ENCODE measurements at regions not wholly inside any gene's neighbourhood (a gene's known extent, or its start where the extent isn't known, plus 50 kb on each side); places are given as distances from the start of the nearest gene placed in this dataset.

DNA sequence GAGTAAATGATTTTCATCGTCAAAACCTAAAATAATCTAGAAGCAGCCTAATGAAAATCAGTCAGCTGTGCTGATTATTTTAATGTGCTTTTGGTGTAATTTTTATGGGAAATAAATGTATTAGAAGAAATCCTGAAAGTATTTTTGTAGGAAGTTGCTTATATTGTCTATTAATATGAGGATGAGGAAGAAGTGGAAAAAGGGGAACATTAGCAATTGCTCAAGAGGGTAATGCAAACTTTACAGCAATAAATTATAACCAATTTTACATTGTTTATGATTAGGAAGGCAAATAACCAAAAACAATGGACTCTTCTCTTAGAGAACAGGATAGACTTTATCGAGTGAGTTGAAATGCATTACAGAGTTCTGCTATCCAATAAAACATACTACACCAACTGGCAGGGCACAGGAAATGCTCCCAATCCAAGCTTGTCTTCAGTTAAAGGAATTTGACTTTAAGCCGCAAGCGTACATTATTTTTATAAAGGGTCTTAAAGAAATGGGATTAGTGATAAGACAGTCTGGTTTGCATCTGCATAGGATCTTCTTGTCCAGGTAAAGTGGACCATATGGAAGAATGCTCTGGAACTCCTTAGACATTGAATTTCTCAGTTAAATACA lies 374.8 kb downstream of the PDGFC start:
- DNase-seq (ENCODE audit: insufficient read length, low spot score), result no peak
- TF ChIP-seq, protein P1, sequence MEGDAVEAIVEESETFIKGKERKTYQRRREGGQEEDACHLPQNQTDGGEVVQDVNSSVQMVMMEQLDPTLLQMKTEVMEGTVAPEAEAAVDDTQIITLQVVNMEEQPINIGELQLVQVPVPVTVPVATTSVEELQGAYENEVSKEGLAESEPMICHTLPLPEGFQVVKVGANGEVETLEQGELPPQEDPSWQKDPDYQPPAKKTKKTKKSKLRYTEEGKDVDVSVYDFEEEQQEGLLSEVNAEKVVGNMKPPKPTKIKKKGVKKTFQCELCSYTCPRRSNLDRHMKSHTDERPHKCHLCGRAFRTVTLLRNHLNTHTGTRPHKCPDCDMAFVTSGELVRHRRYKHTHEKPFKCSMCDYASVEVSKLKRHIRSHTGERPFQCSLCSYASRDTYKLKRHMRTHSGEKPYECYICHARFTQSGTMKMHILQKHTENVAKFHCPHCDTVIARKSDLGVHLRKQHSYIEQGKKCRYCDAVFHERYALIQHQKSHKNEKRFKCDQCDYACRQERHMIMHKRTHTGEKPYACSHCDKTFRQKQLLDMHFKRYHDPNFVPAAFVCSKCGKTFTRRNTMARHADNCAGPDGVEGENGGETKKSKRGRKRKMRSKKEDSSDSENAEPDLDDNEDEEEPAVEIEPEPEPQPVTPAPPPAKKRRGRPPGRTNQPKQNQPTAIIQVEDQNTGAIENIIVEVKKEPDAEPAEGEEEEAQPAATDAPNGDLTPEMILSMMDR (IDR thresholded peaks at IDR 0.05; ENCODE audit: insufficient read depth, missing control alignments), result no peak
- FAIRE-seq, result no peak

DNA sequence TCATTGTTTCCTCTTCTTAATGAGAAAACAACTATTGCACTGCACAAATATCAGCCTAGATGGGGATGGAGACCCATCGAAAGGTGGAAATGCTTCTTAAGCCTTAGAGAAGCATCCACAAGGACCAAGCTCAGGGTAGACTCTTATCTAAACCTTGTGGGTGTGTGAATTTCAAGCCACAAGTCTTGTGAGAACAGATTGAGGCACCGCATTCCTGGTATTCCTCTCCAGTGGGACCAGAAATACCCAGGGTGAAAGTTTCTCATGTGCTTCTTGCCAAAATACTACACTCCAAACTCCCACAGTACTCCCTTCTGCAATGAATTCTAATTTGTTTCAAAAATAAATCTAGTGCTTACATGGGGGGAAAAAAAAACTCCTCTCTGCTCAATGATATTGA lies 375.6 kb downstream of the PDGFC start:
- DNase-seq (ENCODE audit: insufficient read length, low spot score) (no peak), FAIRE-seq (no peak)
- TF ChIP-seq, protein P1 (IDR thresholded peaks at IDR 0.05; ENCODE audit: insufficient read depth, missing control alignments), result no peak

- TF ChIP-seq, protein P1 (IDR thresholded peaks at IDR 0.05; ENCODE audit: insufficient read depth, missing control alignments), result no peak
- DNase-seq (ENCODE audit: insufficient read length, low spot score), result no peak
- FAIRE-seq, result no peak
Observed at GRCh38 chr4:156595041-156595440, 376.6 kb downstream of the PDGFC start.

- FAIRE-seq, result no peak
- no peak for DNase-seq (ENCODE audit: insufficient read length, low spot score)
- TF ChIP-seq, protein P1 (IDR thresholded peaks at IDR 0.05; ENCODE audit: insufficient read depth, missing control alignments), result no peak
Observed at GRCh38 chr4:156594624-156595023, 377.0 kb downstream of the PDGFC start.

- DNase-seq (ENCODE audit: insufficient read length, low spot score) (no peak), FAIRE-seq (no peak)
- TF ChIP-seq, protein P1 (IDR thresholded peaks at IDR 0.05; ENCODE audit: insufficient read depth, missing control alignments), result no peak
Observed at GRCh38 chr4:156593464-156593863, 378.1 kb downstream of the PDGFC start.

- FAIRE-seq (no peak), DNase-seq (ENCODE audit: insufficient read length, low spot score) (no peak)
- TF ChIP-seq, protein P1 (IDR thresholded peaks at IDR 0.05; ENCODE audit: insufficient read depth, missing control alignments), result no peak
Observed at GRCh38 chr4:156591679-156592078, 379.9 kb downstream of the PDGFC start.

GRCh38 chr4:156584100-156584499 lies 387.5 kb downstream of the PDGFC start:
- no peak for FAIRE-seq
- TF ChIP-seq, protein P1 (IDR thresholded peaks at IDR 0.05; ENCODE audit: insufficient read depth, missing control alignments), result no peak
- no peak for DNase-seq (ENCODE audit: insufficient read length, low spot score)
